Loucy (cell line): ENCODE measurements at regions not wholly inside any gene's neighbourhood (a gene's known extent, or its start where the extent isn't known, plus 50 kb on each side); places are given as distances from the start of the nearest gene placed in this dataset.

Experiments used
- H2AFZ ChIP-seq: fragments of 200-600 bp; sonication (generic); 2 replicates; pipeline ENCODE4 v1.6.0; 2016; ENCODE audit warnings: antibody characterized with exemption, mild to moderate bottlenecking, low read length, moderate library complexity
- H3F3A ChIP-seq: fragments of 200-600 bp; 2 replicates; pipeline ENCODE4 v1.6.0; 2016; ENCODE audit warnings: antibody characterized with exemption, low read depth, mild to moderate bottlenecking
- H3K27me3 ChIP-seq: fragments of 200-600 bp; sonication (generic); 2 replicates; pipeline ENCODE4 v1.6.1; 2014; ENCODE audit warnings: low read length, mild to moderate bottlenecking; ENCODE audit not compliant: insufficient read depth, poor library complexity, severe bottlenecking
- H3K36me3 ChIP-seq: fragments of 200-600 bp; sonication (generic); 2 replicates; pipeline ENCODE4 v1.6.1; 2016; ENCODE audit warnings: low read length; ENCODE audit not compliant: insufficient read depth
- H3K4me1 ChIP-seq: fragments of 200-600 bp; sonication (generic); 2 replicates; pipeline ENCODE4 v1.5.1; 2014; ENCODE audit warnings: low read length, mild to moderate bottlenecking; ENCODE audit not compliant: insufficient read depth, poor library complexity, severe bottlenecking
- H3K4me2 ChIP-seq: fragments of 200-600 bp; sonication (generic); 2 replicates; pipeline ENCODE4 v1.6.0; 2014; ENCODE audit warnings: antibody characterized with exemption, low read length, low read depth, mild to moderate bottlenecking; ENCODE audit not compliant: poor library complexity, severe bottlenecking
- H3K4me3 ChIP-seq: fragments of 200-600 bp; sonication (generic); 2 replicates; pipeline ENCODE4 v1.5.1; 2014; ENCODE audit warnings: low read length, mild to moderate bottlenecking, mixed read lengths; ENCODE audit not compliant: poor library complexity, severe bottlenecking
- H3K79me2 ChIP-seq: fragments of 200-600 bp; sonication (generic); 2 replicates; pipeline ENCODE4 v1.6.1; 2014; ENCODE audit warnings: low read length; ENCODE audit not compliant: insufficient read depth
- H3K9ac ChIP-seq: fragments of 200-600 bp; sonication (generic); 2 replicates; pipeline ENCODE4 v1.6.0; 2014; ENCODE audit warnings: mild to moderate bottlenecking, low read depth, low read length, moderate library complexity; ENCODE audit not compliant: poor library complexity, severe bottlenecking
- H3K9me2 ChIP-seq: fragments of 200-600 bp; sonication (generic); replicated peaks from 2 replicates; pipeline ENCODE4 v1.6.1; 2016; ENCODE audit warnings: low read depth, low read length, mixed read lengths
- H3K9me3 ChIP-seq: fragments of 200-600 bp; sonication (generic); 2 replicates; pipeline ENCODE4 v1.6.1; 2014; ENCODE audit warnings: mild to moderate bottlenecking, antibody characterized with exemption, low read length, low read depth; ENCODE audit not compliant: insufficient read depth
- H4K20me1 ChIP-seq: fragments of 200-600 bp; sonication (generic); 2 replicates; pipeline ENCODE4 v1.6.0; 2014; ENCODE audit warnings: antibody characterized with exemption, low read length, mild to moderate bottlenecking; ENCODE audit not compliant: insufficient read depth, poor library complexity, severe bottlenecking
- CTCF ChIP-seq: fragments of 200-600 bp; sonication (generic); conservative IDR thresholded peaks from 2 replicates; pipeline ENCODE4 v1.5.1; 2014; ENCODE audit warnings: mild to moderate bottlenecking, antibody characterized with exemption, low read length
- EZH2phosphoT487 ChIP-seq: fragments of 200-600 bp; IDR thresholded peaks from 2 replicates; pipeline ENCODE4 v1.6.1; 2018; ENCODE audit warnings: antibody characterized with exemption, mild to moderate bottlenecking, moderate library complexity, borderline replicate concordance

DNA sequence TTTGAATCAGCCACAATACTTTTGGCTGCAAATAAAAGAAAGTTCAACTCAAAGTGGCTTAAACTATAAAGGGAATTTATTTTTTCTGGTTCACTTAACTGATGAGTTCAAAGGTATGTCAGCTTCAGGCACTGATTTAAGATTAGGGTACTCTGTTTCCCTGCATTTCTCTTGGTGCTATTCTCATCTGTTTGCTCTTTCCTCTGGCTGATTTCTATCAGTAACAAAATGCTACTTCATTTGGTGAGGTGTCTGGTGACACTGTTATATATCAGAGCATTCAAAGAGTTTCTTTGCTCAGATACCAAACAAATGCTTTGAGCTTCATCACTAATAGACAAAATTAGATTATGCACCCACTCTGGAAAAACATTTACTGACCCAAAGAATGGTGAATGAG lies 65.9 kb upstream of the HTR4 start:
- H3K4me3 ChIP-seq: no peak overlapping the region
- no peaks in the 10 kb centered on the region for H3K36me3 ChIP-seq
- no peaks in the 10 kb centered on the region for H3K79me2 ChIP-seq
- H3K9ac ChIP-seq: no peak overlapping the region
- no peaks in the 10 kb centered on the region for H3F3A ChIP-seq
- no peaks in the 10 kb centered on the region for H3K9me2 ChIP-seq
- no peaks in the 10 kb centered on the region for H4K20me1 ChIP-seq
- H3K27me3 ChIP-seq: peaks cover 13% of the 10 kb centered on the region
- no peak overlapping the region for H3K4me2 ChIP-seq
- no peak overlapping the region for H2AFZ ChIP-seq
- TF ChIP-seq CTCF (no peak), EZH2phosphoT487 (no peak)
- H3K9me3 ChIP-seq: no peaks in the 10 kb centered on the region
- H3K4me1 ChIP-seq: no peaks in the 10 kb centered on the region

- no peaks in the 10 kb centered on the region for H3K36me3 ChIP-seq
- no peaks in the 10 kb centered on the region for H3K9me3 ChIP-seq
- H3K9me2 ChIP-seq: no peaks in the 10 kb centered on the region
- no peak overlapping the region for H3K4me3 ChIP-seq
- H3K4me2 ChIP-seq: no peak overlapping the region
- H3K9ac ChIP-seq: no peak overlapping the region
- H3K4me1 ChIP-seq: peaks cover under 1% of the 10 kb centered on the region
- no peak overlapping the region for H2AFZ ChIP-seq
- no peaks in the 10 kb centered on the region for H4K20me1 ChIP-seq
- no peaks in the 10 kb centered on the region for H3K79me2 ChIP-seq
- no peak for TF ChIP-seq EZH2phosphoT487
- no peak for TF ChIP-seq CTCF
- peaks cover 13% of the 10 kb centered on the region for H3K27me3 ChIP-seq
- no peaks in the 10 kb centered on the region for H3F3A ChIP-seq
Observed at GRCh38 chr5:148723143-148723542, 68.8 kb upstream of the HTR4 start.

DNA sequence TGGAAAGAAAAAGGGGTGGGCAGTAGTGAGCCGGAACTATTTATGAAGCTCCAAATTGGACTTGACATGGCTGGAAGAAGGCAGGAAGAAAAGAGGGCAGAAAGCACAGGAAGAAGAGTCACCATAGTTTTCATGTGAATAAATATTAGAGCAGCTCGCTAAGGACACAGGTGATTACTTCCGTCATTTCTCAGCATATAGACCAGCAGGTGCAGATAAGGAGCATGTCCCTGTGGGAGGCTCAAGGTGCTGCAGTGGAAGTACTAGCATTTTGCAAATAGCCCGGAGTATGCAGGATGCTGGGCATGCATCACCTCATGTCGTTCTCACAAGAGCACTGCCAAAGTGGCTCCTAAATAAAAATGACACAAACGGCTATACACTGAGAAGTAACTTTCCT lies 71.3 kb upstream of the HTR4 start:
- Histone ChIP-seq H3K9me3 (no peaks in the 10 kb centered on the region), H3K4me2 (no peak overlapping the region), H2AFZ (no peak overlapping the region), H3K36me3 (no peaks in the 10 kb centered on the region), H3K9ac (no peak overlapping the region), H3K4me1 (peaks cover 8% of the 10 kb centered on the region), H3K79me2 (no peaks in the 10 kb centered on the region), H4K20me1 (no peaks in the 10 kb centered on the region), H3F3A (no peaks in the 10 kb centered on the region), H3K9me2 (no peaks in the 10 kb centered on the region), H3K4me3 (no peak overlapping the region), H3K27me3 (peaks cover 5% of the 10 kb centered on the region)
- TF ChIP-seq EZH2phosphoT487 (no peak), CTCF (no peak)
